ENCODE measurements at regions not wholly inside any gene's neighbourhood (a gene's known extent, or its start where the extent isn't known, plus 50 kb on each side); places are given as distances from the start of the nearest gene placed in this dataset.

DNA sequence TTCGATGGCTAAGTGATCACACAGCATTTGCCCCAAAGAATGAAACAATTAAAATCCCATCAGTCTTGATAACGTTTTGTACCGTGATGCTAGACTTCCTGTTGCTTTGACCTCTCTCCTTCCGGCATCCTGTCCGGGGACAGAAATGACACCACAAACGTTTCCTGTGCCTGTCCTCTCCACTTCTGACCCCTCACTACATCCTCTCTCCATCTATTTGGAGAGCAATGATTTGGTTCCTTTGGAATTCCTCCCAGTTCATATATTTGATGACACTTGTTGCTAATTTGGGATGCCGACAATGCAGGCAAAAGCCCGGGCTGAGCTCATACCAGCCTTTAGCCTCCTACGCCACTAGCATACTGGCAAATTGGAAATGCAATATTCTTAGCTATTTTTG, 151.2 kb upstream of the CCDC68 start:
- Histone ChIP-seq H3K4me1 (peaks cover 4% of the 10 kb centered on the region), H3K9ac (no peak overlapping the region), H3F3A (ENCODE audit: low read depth) (no peaks in the 10 kb centered on the region), H2AFZ (replicated peaks) (no peak overlapping the region), H4K20me1 (ENCODE audit: low read depth) (no peaks in the 10 kb centered on the region), H3K27me3 (no peaks in the 10 kb centered on the region), H3K9me3 (ENCODE audit: low read depth) (no peaks in the 10 kb centered on the region), H3K4me2 (no peak overlapping the region), H3K36me3 (no peaks in the 10 kb centered on the region), H3K27ac (no peak overlapping the region), H3K4me3 (no peak overlapping the region), H3K79me2 (ENCODE audit: low read depth) (no peaks in the 10 kb centered on the region)
- Mint-ChIP-seq H3K9me3 (no peaks in the 10 kb centered on the region), H3K27ac (no peak overlapping the region), H3K36me3 (no peaks in the 10 kb centered on the region), H3K4me3 (no peak overlapping the region), H3K4me1 (peaks cover 2% of the 10 kb centered on the region), H3K27me3 (ENCODE audit: insufficient read depth, low read depth) (no peaks in the 10 kb centered on the region)
- TF ChIP-seq, protein P1, sequence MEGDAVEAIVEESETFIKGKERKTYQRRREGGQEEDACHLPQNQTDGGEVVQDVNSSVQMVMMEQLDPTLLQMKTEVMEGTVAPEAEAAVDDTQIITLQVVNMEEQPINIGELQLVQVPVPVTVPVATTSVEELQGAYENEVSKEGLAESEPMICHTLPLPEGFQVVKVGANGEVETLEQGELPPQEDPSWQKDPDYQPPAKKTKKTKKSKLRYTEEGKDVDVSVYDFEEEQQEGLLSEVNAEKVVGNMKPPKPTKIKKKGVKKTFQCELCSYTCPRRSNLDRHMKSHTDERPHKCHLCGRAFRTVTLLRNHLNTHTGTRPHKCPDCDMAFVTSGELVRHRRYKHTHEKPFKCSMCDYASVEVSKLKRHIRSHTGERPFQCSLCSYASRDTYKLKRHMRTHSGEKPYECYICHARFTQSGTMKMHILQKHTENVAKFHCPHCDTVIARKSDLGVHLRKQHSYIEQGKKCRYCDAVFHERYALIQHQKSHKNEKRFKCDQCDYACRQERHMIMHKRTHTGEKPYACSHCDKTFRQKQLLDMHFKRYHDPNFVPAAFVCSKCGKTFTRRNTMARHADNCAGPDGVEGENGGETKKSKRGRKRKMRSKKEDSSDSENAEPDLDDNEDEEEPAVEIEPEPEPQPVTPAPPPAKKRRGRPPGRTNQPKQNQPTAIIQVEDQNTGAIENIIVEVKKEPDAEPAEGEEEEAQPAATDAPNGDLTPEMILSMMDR (IDR thresholded peaks at IDR 0.05) = no peak
- no peak for DNase-seq (ENCODE audit: low spot score)

DNA sequence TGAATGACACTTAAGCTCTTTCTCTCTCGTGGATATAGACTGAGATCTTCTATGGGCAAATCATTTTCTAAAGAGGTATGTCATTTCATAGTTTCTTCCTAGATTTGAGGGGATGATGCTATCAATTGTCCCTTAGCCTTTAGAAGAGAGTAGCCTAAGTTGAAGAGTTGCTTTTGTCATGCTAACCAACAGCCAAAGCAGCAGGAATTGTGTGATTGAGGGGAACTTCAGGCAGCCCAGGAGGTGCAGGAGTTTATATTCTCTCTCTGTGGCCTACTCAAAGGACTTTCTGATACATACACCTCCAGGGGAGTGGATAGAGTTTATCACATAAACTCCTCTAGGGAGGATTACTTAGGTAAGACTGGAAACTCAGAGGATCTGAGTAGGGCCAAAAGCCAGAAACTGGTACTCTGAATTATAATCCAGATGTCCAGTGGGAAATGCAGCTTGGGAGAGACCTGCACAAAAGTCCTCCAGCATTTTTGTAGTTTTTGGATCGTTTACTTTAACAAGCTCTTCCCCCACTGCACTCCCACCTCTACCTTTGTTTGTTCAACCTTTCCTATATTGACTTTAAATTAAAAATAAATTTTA, 150.7 kb upstream of the CCDC68 start:
- no peaks in the 10 kb centered on the region for H3K9me3 Mint-ChIP-seq
- no peaks in the 10 kb centered on the region for H3K27me3 ChIP-seq
- H3K4me1 Mint-ChIP-seq = peaks cover 2% of the 10 kb centered on the region
- H4K20me1 ChIP-seq (ENCODE audit: low read depth) = no peaks in the 10 kb centered on the region
- H3K4me2 ChIP-seq = no peak overlapping the region
- no peaks in the 10 kb centered on the region for H3K27me3 Mint-ChIP-seq (ENCODE audit: insufficient read depth, low read depth)
- no peaks in the 10 kb centered on the region for H3K9me3 ChIP-seq (ENCODE audit: low read depth)
- no peak overlapping the region for H3K27ac Mint-ChIP-seq
- no peak overlapping the region for H3K4me3 ChIP-seq
- H2AFZ ChIP-seq (replicated peaks) = no peak overlapping the region
- H3K27ac ChIP-seq = no peak overlapping the region
- no peak overlapping the region for H3K9ac ChIP-seq
- no peaks in the 10 kb centered on the region for H3K36me3 Mint-ChIP-seq
- H3K4me1 ChIP-seq = peaks cover 4% of the 10 kb centered on the region
- H3F3A ChIP-seq (ENCODE audit: low read depth) = no peaks in the 10 kb centered on the region
- DNase-seq (ENCODE audit: low spot score) = no peak
- H3K36me3 ChIP-seq = no peaks in the 10 kb centered on the region
- H3K79me2 ChIP-seq (ENCODE audit: low read depth) = no peaks in the 10 kb centered on the region
- TF ChIP-seq EZH2 (IDR thresholded peaks at IDR 0.05) = no peak
- TF ChIP-seq, protein P1 (IDR thresholded peaks at IDR 0.05) = no peak
- no peak for TF ChIP-seq EZH2phosphoT487 (IDR thresholded peaks at IDR 0.05)
- H3K4me3 Mint-ChIP-seq = no peak overlapping the region

GRCh38 chr18:55106906-55107305, 147.6 kb upstream of the CCDC68 start:
- Histone ChIP-seq H3K4me1 (peaks cover 4% of the 10 kb centered on the region), H2AFZ (replicated peaks) (no peak overlapping the region), H3K9ac (no peak overlapping the region), H3K27me3 (no peaks in the 10 kb centered on the region), H3K27ac (no peak overlapping the region), H4K20me1 (ENCODE audit: low read depth) (no peaks in the 10 kb centered on the region), H3F3A (ENCODE audit: low read depth) (no peaks in the 10 kb centered on the region), H3K4me3 (no peak overlapping the region), H3K79me2 (ENCODE audit: low read depth) (no peaks in the 10 kb centered on the region), H3K36me3 (no peaks in the 10 kb centered on the region), H3K9me3 (ENCODE audit: low read depth) (no peaks in the 10 kb centered on the region), H3K4me2 (no peak overlapping the region)
- H3K9me3 Mint-ChIP-seq = no peaks in the 10 kb centered on the region
- no peak overlapping the region for H3K4me3 Mint-ChIP-seq
- TF ChIP-seq EZH2 (IDR thresholded peaks at IDR 0.05) (no peak), EZH2phosphoT487 (IDR thresholded peaks at IDR 0.05) (no peak)
- TF ChIP-seq, protein P1 (IDR thresholded peaks at IDR 0.05) = no peak
- H3K4me1 Mint-ChIP-seq = peaks cover 2% of the 10 kb centered on the region
- no peaks in the 10 kb centered on the region for H3K36me3 Mint-ChIP-seq
- no peak for DNase-seq (ENCODE audit: low spot score)
- no peak overlapping the region for H3K27ac Mint-ChIP-seq
- H3K27me3 Mint-ChIP-seq (ENCODE audit: insufficient read depth, low read depth) = no peaks in the 10 kb centered on the region

Measured in neural progenitor cell (in vitro differentiated cells).